HG03103 (cell line): ENCODE measurements at regions not wholly inside any gene's neighbourhood (a gene's known extent, or its start where the extent isn't known, plus 50 kb on each side); places are given as distances from the start of the nearest gene placed in this dataset.
"Not testable (repeated sequence)": the region's sequence is repeated elsewhere in the genome, so short reads cannot be mapped to it uniquely, and the experiment has no call there.

ENCODE experiments used
- ATAC-seq: cut with Tn5 transposase; IDR thresholded peaks from one replicate; pipeline ENCODE4 v1.9.1; 2021; ENCODE audit warnings: low read depth; ENCODE audit not compliant: unreplicated experiment

GRCh38 chr4:101670897-101671296 lies 119.6 kb upstream of the BANK1 start:
- ATAC-seq = no peak

GRCh38 chr4:101670370-101670769 lies 120.2 kb upstream of the BANK1 start:
- no peak for ATAC-seq

- no peak for ATAC-seq
These were observed 120.7 kb upstream of the BANK1 start for GRCh38 chr4:101669832-101670188.

GRCh38 chr4:101669138-101669831 lies 121.2 kb upstream of the BANK1 start:
- ATAC-seq = no peak

GRCh38 chr4:101667348-101667747 lies 123.2 kb upstream of the BANK1 start:
- ATAC-seq = no peak

- no peak for ATAC-seq
These were observed 129.9 kb upstream of the BANK1 start for GRCh38 chr4:101660607-101661006.

- ATAC-seq = no peak
These were observed 134.7 kb upstream of the BANK1 start for GRCh38 chr4:101655857-101656256.

GRCh38 chr4:101655005-101655404 lies 135.5 kb upstream of the BANK1 start:
- no peak for ATAC-seq

- ATAC-seq = no peak
These were observed 138.8 kb upstream of the BANK1 start for GRCh38 chr4:101651778-101652177.

GRCh38 chr4:101649790-101650515 lies 140.6 kb upstream of the BANK1 start:
- ATAC-seq = no peak

GRCh38 chr4:101647710-101648034 lies 142.9 kb upstream of the BANK1 start:
- ATAC-seq = no peak

GRCh38 chr4:101644516-101644915 lies 146.0 kb upstream of the BANK1 start:
- ATAC-seq = no peak

GRCh38 chr4:101643186-101643837 lies 147.2 kb upstream of the BANK1 start:
- no peak for ATAC-seq

- not testable (repeated sequence) for ATAC-seq
These were observed 157.8 kb upstream of the BANK1 start for GRCh38 chr4:101632766-101633165.

- ATAC-seq = no peak
These were observed 160.1 kb upstream of the BANK1 start for GRCh38 chr4:101630319-101630986.

- ATAC-seq = no peak
These were observed 169.4 kb upstream of the BANK1 start for GRCh38 chr4:101621120-101621519.

GRCh38 chr4:101615652-101616051 lies 174.9 kb upstream of the BANK1 start:
- no peak for ATAC-seq

GRCh38 chr4:101606989-101607388 lies 183.5 kb upstream of the BANK1 start:
- not testable (repeated sequence) for ATAC-seq

- no peak for ATAC-seq
These were observed 185.6 kb upstream of the BANK1 start for GRCh38 chr4:101604976-101605375.

- no peak for ATAC-seq
These were observed 190.2 kb upstream of the BANK1 start for GRCh38 chr4:101600287-101600686.

GRCh38 chr4:101599620-101600019 lies 190.9 kb upstream of the BANK1 start:
- no peak for ATAC-seq
